GM19328 (cell line): ENCODE measurements at regions not wholly inside any gene's neighbourhood (a gene's known extent, or its start where the extent isn't known, plus 50 kb on each side); places are given as distances from the start of the nearest gene placed in this dataset.
"Not testable (repeated sequence)": the region's sequence is repeated elsewhere in the genome, so short reads cannot be mapped to it uniquely, and the experiment has no call there.

ENCODE experiments used
- ATAC-seq: cut with Tn5 transposase; IDR thresholded peaks from one replicate; pipeline ENCODE4 v1.9.1; 2021; ENCODE audit warnings: mild to moderate bottlenecking, moderate library complexity; ENCODE audit not compliant: unreplicated experiment

GRCh38 chr13:86253497-86253896 lies 454.3 kb upstream of the SLITRK6 start:
- ATAC-seq, result not testable (repeated sequence)

- ATAC-seq, result not testable (repeated sequence)
Observed at GRCh38 chr13:86255820-86256219, 456.6 kb upstream of the SLITRK6 start.

- ATAC-seq, result no peak
Observed at GRCh38 chr13:86269511-86269910, 470.3 kb upstream of the SLITRK6 start.

- no peak for ATAC-seq
Observed at GRCh38 chr13:86282442-86282841, 483.2 kb upstream of the SLITRK6 start.

DNA sequence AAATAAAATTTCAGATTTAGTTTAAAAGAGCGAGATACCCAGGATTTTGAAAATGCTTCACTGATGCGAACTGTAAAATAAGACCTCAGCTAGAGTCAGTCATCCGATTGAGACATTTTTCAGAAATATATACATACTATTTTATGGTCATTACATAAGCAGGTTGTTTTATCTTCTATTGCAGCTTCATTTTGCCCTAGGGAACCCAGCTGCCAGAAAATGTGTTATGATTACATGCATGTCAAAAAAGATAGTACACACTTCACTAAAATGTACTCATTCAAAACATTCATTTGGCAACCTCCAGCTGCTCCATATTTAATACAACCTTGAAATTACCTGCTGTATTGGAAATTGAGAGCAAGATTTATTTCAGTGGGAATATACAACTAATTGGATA lies 483.8 kb upstream of the SLITRK6 start:
- ATAC-seq, result no peak

GRCh38 chr13:86298725-86299124 lies 499.5 kb upstream of the SLITRK6 start:
- ATAC-seq, result no peak

DNA sequence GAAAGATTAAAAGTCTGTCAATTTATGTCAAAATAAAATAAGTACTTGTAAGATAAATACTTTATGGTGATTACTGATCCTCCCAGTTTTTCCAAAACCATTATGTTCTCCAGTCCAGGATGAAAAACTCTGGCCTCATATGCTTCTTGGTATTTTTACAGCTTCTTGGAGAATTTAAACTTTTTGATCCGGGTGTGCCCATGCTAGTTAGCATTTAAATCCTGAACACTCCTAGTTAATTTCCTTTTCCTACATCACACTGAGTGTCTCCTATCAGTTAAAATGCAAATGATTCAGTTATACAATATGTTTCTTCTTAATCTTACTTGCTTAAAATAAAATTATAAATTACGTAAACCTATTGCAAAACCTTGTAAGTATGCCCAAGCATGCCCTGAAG lies 499.9 kb upstream of the SLITRK6 start:
- ATAC-seq, result no peak

DNA sequence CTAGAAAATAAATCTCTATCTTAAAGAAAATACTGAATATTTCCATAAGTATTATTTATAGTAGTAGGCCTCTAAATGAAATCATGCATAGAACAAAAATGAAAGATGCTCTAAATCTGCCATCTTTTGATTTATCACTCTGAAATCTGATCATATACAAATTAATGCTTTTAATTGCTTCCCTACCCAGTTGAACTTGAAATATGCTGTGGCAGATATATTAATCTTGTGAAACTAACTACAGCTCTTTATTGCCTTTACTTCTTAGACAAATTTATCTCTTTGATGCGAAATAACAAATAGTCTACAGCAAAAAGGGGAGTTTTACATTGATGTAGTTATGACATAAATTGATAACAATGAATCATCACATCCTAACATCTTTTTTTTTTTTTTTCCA lies 510.7 kb upstream of the SLITRK6 start:
- ATAC-seq, result no peak

DNA sequence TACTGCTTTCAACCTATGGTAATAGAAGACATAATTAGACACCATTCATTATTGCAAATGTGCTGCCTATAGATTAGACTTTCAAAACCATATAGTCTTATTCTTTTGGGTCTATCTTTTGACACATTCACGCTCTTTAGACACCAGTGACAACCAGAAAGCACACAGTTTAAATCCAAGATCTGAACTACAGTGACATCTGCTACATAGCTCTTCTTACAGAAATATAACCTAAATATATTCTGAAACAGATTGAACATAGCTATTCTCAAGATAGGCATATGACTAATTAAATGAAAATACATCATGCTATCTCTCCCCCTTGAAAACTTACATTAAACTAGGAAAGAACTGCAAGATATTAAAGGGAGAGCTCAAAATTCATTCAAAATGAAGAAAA lies 514.2 kb upstream of the SLITRK6 start:
- no peak for ATAC-seq

GRCh38 chr13:86318450-86318849 lies 519.2 kb upstream of the SLITRK6 start:
- no peak for ATAC-seq

GRCh38 chr13:86324191-86324590 lies 525.0 kb upstream of the SLITRK6 start:
- ATAC-seq, result no peak

DNA sequence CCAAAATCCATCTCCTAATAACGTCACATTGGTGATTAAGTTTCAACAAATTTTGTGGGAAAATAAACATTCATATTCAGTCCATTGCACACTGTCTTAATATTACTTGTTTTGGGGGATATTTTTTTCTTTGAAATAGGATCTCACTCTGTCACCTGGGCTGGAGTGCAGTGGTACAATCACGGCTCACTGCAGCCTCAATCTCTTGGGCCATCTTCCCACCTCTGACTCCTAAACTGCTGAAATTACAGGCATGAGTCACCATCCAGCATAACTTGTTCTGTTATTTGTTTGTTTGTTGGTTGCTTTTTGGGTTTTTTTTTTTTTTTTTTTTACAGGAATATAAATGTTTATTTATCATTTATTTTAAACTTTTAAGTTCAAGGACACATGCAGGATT lies 556.1 kb upstream of the SLITRK6 start:
- ATAC-seq, result no peak

DNA sequence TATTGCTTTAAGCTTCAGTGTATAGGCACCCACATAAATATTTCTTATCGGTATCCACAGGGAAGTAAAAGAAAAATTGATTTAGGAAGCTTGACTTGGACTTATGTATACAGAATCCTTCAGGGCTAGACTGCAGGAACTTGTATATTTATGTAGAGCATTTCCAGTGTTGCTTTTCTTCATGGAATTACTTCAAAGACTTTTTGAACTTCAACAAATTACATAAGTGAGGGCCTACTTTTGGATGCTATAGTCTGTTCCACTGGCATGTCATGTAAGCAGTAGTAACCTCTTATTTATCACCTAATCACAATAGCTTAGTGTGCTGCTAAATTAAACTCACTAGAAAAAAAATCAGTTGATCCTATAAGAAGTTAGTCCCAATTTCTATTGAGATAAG lies 557.9 kb upstream of the SLITRK6 start:
- ATAC-seq, result no peak

DNA sequence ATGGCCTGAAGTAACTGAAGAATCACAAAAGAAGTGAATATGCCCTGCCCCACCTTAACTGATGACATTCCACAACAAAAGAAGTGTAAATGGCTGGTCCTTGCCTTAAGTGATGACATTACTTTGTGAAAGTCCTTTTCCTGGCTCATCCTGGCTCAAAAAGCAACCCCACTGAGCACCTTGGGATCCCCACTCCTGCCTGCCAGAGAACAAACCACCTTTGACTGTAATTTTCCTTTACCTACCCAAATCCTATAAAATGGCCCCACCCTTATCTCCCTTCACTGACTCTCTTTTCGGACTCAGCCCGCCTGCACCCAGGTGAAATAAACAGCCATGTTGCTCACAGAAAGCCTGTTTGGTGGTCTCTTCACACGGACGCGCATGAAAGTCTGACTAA lies 564.5 kb upstream of the SLITRK6 start:
- ATAC-seq, result not testable (repeated sequence)

- no peak for ATAC-seq
Observed at GRCh38 chr13:86368924-86369323, 569.7 kb upstream of the SLITRK6 start.

DNA sequence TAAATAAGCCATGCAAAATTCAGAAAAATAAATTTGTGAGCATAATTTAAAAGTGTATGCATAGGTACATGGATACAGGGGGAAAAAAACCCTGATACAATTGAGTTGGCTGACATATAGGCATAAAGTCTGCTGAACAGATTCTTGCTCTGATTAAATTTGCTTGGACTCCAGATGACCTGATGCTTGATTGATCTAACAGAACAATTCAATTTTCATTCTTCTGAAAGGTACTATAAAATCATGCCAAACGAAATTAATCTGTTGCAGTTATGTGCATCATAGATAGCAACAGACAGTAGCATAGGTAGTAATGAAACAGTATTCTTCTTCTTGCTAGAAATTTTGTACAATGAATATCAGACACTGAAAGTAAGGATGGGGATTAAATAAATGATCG lies 578.2 kb upstream of the SLITRK6 start:
- no peak for ATAC-seq

DNA sequence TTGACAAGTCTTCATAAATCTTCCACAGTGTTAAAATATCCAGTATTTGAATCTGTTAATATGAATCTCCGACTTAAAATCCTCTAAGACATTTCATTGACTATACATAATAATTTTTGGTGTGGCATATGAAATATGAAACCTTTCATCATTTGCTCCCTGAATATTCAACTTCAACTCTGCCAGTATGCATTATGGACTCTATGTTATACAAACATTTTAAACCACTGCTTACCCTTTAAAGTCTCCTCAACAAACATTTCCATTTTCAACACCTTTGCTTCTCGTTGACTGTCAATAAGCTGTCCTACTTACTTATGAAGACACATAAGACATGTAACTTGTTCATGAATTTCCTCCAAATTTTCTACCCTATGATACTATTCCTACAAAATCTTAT lies 579.4 kb upstream of the SLITRK6 start:
- ATAC-seq, result no peak

GRCh38 chr13:86383151-86383550 lies 583.9 kb upstream of the SLITRK6 start:
- ATAC-seq, result no peak

DNA sequence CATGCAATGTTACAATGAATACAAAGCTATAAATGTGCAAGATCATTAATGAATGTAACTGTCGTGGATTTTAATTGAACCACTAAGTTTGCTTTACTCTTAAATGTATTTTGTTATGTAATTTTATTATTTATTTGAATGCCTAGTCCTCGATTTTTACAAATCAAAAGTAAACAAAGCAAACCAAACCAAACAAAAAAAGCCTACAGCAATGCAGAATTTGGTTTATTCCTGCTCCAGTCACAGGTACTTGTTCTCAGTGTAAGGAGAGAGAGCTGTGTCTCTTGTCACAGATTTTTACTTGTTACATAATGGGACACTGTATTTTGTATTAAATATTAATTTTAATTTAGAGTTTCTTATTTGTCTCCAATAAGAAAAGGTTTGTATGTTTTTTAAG lies 584.3 kb upstream of the SLITRK6 start:
- ATAC-seq, result no peak

DNA sequence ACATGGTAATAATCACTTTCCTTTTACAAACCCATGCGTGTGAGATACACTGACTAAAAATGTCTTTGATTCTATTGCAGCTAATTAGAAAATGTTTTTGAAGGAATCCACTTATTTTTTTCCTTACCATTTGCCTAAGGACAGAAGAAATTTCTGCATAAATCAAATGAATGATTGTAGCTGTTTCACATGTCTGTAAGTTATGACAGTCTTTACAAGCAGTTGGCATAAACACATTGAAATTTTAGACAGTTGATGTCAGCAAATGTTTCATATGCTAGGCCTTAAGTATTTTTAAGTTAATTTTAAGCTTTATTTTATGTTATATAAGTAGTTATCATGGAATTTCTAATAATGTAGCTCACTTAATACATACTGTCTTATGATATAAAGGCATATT lies 598.4 kb upstream of the SLITRK6 start:
- ATAC-seq, result no peak

- no peak for ATAC-seq
Observed at GRCh38 chr13:86399572-86399971, 600.4 kb upstream of the SLITRK6 start.

DNA sequence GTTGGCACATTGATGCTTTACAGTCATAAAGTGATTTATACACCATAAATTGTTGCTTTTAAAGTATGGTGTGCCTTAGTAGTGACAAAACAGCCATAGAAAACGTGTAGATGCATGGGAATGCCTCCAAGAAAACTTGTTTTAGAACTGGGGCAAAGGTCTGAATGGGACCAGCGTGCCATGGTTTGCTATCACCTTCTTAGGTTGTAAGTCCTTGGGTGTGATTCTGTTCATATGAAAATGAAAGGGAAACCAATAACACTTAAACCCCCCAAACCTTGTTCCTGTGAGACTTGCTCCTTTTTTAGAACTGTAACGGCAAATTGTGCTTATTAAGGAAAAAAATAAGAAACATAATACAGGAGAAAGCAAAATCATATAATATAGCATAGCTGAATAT lies 603.3 kb upstream of the SLITRK6 start:
- ATAC-seq, result no peak

- no peak for ATAC-seq
Observed at GRCh38 chr13:86403181-86403580, 604.0 kb upstream of the SLITRK6 start.
